HepG2 (cell line): ENCODE measurements at regions not wholly inside any gene's neighbourhood (a gene's known extent, or its start where the extent isn't known, plus 50 kb on each side); places are given as distances from the start of the nearest gene placed in this dataset.
A peak's percentile ranks its signal among the peaks of the same experiment; 100 is the strongest.

Experiments used
- BHLHE40 ChIP-seq: IDR thresholded peaks from 2 replicates; pipeline ENCODE4 v1.6.1; 2011; ENCODE audit warnings: low read length, improper control_type of control experiment
- CREB1 ChIP-seq, 2 experiments: fragments of 450-650 bp in 1 of 2; IDR thresholded peaks; 2 replicates each; pipeline ENCODE4 v1.6.1; 2016 to 2017; ENCODE audit warnings: control low read depth in 1 of 2, mild to moderate bottlenecking in 1 of 2, missing compliant biosample characterization in 1 of 2, missing genetic modification characterization in 1 of 2
- CREM ChIP-seq, 2 experiments: sonication (generic) in 1 of 2; formaldehyde crosslinking in 1 of 2; IDR thresholded peaks; 2 replicates each; pipeline versions ENCODE4 v1.4.0 to v1.6.1; 2016 to 2020; ENCODE audit warnings: antibody characterized with exemption in 1 of 2, mild to moderate bottlenecking in 1 of 2, missing genetic modification reagents in 1 of 2
- EED ChIP-seq: sonication (generic); formaldehyde crosslinking; IDR thresholded peaks from 2 replicates; pipeline ENCODE4 v1.5.0; 2020; ENCODE audit warnings: mild to moderate bottlenecking, missing genetic modification reagents
- GTF3A ChIP-seq: sonication (generic); formaldehyde crosslinking; conservative IDR thresholded peaks from 2 replicates; pipeline ENCODE4 v1.4.0; 2020; ENCODE audit warnings: mild to moderate bottlenecking, missing genetic modification reagents
- HHEX ChIP-seq: IDR thresholded peaks from 2 replicates; pipeline ENCODE4 v1.6.1; 2016; ENCODE audit warnings: control low read depth
- HIVEP1 ChIP-seq: sonication (generic); formaldehyde crosslinking; IDR thresholded peaks from 2 replicates; pipeline ENCODE4 v1.4.0; 2020; ENCODE audit warnings: mild to moderate bottlenecking, missing genetic modification reagents
- HMG20A ChIP-seq: IDR thresholded peaks from 2 replicates; pipeline ENCODE4 v1.6.1; 2016; ENCODE audit warnings: borderline replicate concordance
- MED1 ChIP-seq: sonication (generic); formaldehyde crosslinking; IDR thresholded peaks from 2 replicates; pipeline ENCODE4 v1.4.0; 2020; ENCODE audit warnings: missing genetic modification reagents
- MEIS1 ChIP-seq: sonication (generic); formaldehyde crosslinking; IDR thresholded peaks from 2 replicates; pipeline ENCODE4 v1.9.0; 2021; ENCODE audit warnings: mild to moderate bottlenecking, missing genetic modification reagents, moderate library complexity, borderline replicate concordance
- MLX ChIP-seq: IDR thresholded peaks from 2 replicates; pipeline ENCODE4 v1.6.1; 2016
- PHF20 ChIP-seq: sonication (generic); formaldehyde crosslinking; IDR thresholded peaks from 2 replicates; pipeline ENCODE4 v1.5.0; 2020; ENCODE audit warnings: mild to moderate bottlenecking, missing genetic modification reagents
- RBFOX2 ChIP-seq: fragments of 200-400 bp; formaldehyde crosslinking; IDR thresholded peaks from 2 replicates; pipeline ENCODE4 v1.6.1; 2017; ENCODE audit warnings: low read depth, mild to moderate bottlenecking, low read length
- REST ChIP-seq, 2 experiments: IDR thresholded peaks; 2 replicates each; pipeline ENCODE4 v1.6.1; 2011 to 2012; ENCODE audit warnings: low read length in 2 of 2, borderline replicate concordance in 1 of 2, low read depth in 1 of 2, mild to moderate bottlenecking in 1 of 2, moderate library complexity in 1 of 2
- SALL1 ChIP-seq: sonication (generic); formaldehyde crosslinking; IDR thresholded peaks from 2 replicates; pipeline ENCODE4 v1.8.0; 2022; ENCODE audit warnings: mild to moderate bottlenecking, missing genetic modification reagents
- SIX4 ChIP-seq: sonication (generic); formaldehyde crosslinking; IDR thresholded peaks from 2 replicates; pipeline ENCODE4 v1.4.0; 2020; ENCODE audit warnings: missing genetic modification reagents
- SOX5 ChIP-seq: IDR thresholded peaks from 2 replicates; pipeline ENCODE4 v1.6.1; 2016; ENCODE audit warnings: borderline replicate concordance
- U2AF2 ChIP-seq: fragments of 200-400 bp; formaldehyde crosslinking; IDR thresholded peaks from 2 replicates; pipeline ENCODE4 v1.6.1; 2017; ENCODE audit warnings: low read depth, mild to moderate bottlenecking, low read length
- WIZ ChIP-seq: sonication (generic); formaldehyde crosslinking; IDR thresholded peaks from 2 replicates; pipeline ENCODE4 v1.5.1; 2020; ENCODE audit warnings: mild to moderate bottlenecking, missing genetic modification reagents
- ZBTB20 ChIP-seq: sonication (generic); formaldehyde crosslinking; IDR thresholded peaks from 2 replicates; pipeline ENCODE4 v1.8.1; 2023; ENCODE audit warnings: missing genetic modification reagents, low read depth, mild to moderate bottlenecking, borderline replicate concordance
- ZBTB43 ChIP-seq: sonication (generic); formaldehyde crosslinking; conservative IDR thresholded peaks from 2 replicates; pipeline ENCODE4 v1.4.0; 2020; ENCODE audit warnings: missing genetic modification reagents
- ZFP82 ChIP-seq: sonication (generic); formaldehyde crosslinking; IDR thresholded peaks from 2 replicates; pipeline ENCODE4 v1.5.1; 2020; ENCODE audit warnings: mild to moderate bottlenecking, missing genetic modification reagents, borderline replicate concordance
- ZNF572 ChIP-seq: sonication (generic); formaldehyde crosslinking; IDR thresholded peaks from 2 replicates; pipeline ENCODE4 v1.5.1; 2020; ENCODE audit warnings: mild to moderate bottlenecking, missing genetic modification reagents
- ZNF577 ChIP-seq: sonication (generic); formaldehyde crosslinking; IDR thresholded peaks from 2 replicates; pipeline ENCODE4 v1.4.0; 2020; ENCODE audit warnings: mild to moderate bottlenecking, low read depth, missing genetic modification reagents, borderline replicate concordance
- ZNF766 ChIP-seq: sonication (generic); formaldehyde crosslinking; IDR thresholded peaks from 2 replicates; pipeline ENCODE4 v1.5.0; 2020; ENCODE audit warnings: missing genetic modification reagents, borderline replicate concordance

GRCh38 chr6:37105148-37106050 lies 64.6 kb upstream of the PIM1 start (continued):
- no peak for TF ChIP-seq WIZ (CRISPR knock-in tag)
- TF ChIP-seq MLX (CRISPR knock-in tag): peak; percentile 90
- no peak for TF ChIP-seq ZNF766 (CRISPR knock-in tag)
- no peak for TF ChIP-seq EED (CRISPR knock-in tag)
- TF ChIP-seq U2AF2: no peak
- TF ChIP-seq BHLHE40: peak; percentile 26; the same call in 1 of the 2 replicates
- TF ChIP-seq ZNF577 (CRISPR knock-in tag): no peak
- no peak for TF ChIP-seq CREB1 (IDR thresholded peaks at IDR 0.05)
- TF ChIP-seq CREB1 (CRISPR knock-in tag; IDR thresholded peaks at IDR 0.05): peak; percentile 48
- no peak for TF ChIP-seq HHEX (CRISPR knock-in tag)
- TF ChIP-seq CREM (IDR thresholded peaks at IDR 0.05): peak; percentile 81
- TF ChIP-seq CREM (CRISPR knock-in tag; IDR thresholded peaks at IDR 0.05): no peak
- no peak for TF ChIP-seq ZNF572 (CRISPR knock-in tag)
- peak; percentile 81 for TF ChIP-seq SALL1
- TF ChIP-seq SOX5 (CRISPR knock-in tag): peak; percentile 85
- TF ChIP-seq ZBTB20: 0 out of 2 replicates have a peak, but pooled peaks have one; percentile 65
- TF ChIP-seq MED1 (CRISPR knock-in tag): peak; percentile 98
- peak; percentile 83; the same call in 1 of the 2 replicates for TF ChIP-seq ZFP82 (CRISPR knock-in tag)
- TF ChIP-seq HIVEP1 (CRISPR knock-in tag): no peak
- no peak for TF ChIP-seq GTF3A (CRISPR knock-in tag)
- peak; percentile 58; the same call in 1 of the 2 replicates for TF ChIP-seq ZBTB43
- peak; percentile 68; the same call in 1 of the 2 replicates for TF ChIP-seq HMG20A
- TF ChIP-seq REST (IDR thresholded peaks at IDR 0.05; ENCODE audit: borderline replicate concordance in 1 of 2, low read depth in 1 of 2, low read length in 2 of 2): no peak; a peak in 1 of 4 replicates
- peak; percentile 91 for TF ChIP-seq SIX4
- TF ChIP-seq PHF20 (CRISPR knock-in tag): no peak
- TF ChIP-seq MEIS1: no peak
- TF ChIP-seq RBFOX2: peak; percentile 10; the same call in 1 of the 2 replicates
